ENCODE measurements at regions not wholly inside any gene's neighbourhood (a gene's known extent, or its start where the extent isn't known, plus 50 kb on each side); places are given as distances from the start of the nearest gene placed in this dataset.
A peak's percentile ranks its signal among the peaks of the same experiment; 100 is the strongest.

- Mint-ChIP-seq H3K27me3 (no peaks in the 10 kb centered on the region), H3K9me3 (peaks cover 4% of the 10 kb centered on the region), H3K4me1 (no peaks in the 10 kb centered on the region), H3K4me3 (no peak overlapping the region), H3K27ac (no peak overlapping the region), H3K36me3 (no peaks in the 10 kb centered on the region)
- no peak for DNase-seq
- CTCF ChIA-PET: no interaction called here
Observed at GRCh38 chr2:4604767-4605166, 901.4 kb downstream of the DCDC2C start.

DNA sequence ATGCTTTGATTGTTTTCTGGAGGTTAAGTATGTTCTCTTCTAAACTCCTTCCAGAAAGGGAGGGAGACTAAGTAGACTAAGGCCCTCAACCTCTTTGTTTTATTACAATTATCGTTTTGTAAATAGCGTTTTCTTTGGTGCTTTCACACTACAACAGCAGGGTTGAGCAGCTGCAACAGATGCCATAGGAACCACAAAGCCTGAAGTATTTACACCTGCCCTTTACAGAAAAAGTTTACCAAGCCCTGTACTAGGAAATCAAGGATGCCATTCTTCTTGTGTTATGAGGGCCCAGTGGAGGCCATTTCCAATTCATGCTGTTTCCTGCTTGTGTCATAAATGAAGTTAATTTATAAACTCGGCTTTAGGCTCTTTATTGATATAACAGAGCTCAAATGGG, 914.8 kb downstream of the DCDC2C start:
- H3K36me3 Mint-ChIP-seq: no peaks in the 10 kb centered on the region
- no peak for DNase-seq
- no peaks in the 10 kb centered on the region for H3K27me3 Mint-ChIP-seq
- H3K27ac Mint-ChIP-seq: no peak overlapping the region
- peaks cover 29% of the 10 kb centered on the region for H3K9me3 Mint-ChIP-seq
- H3K4me3 Mint-ChIP-seq: no peak overlapping the region
- CTCF ChIA-PET: no interaction called here
- no peaks in the 10 kb centered on the region for H3K4me1 Mint-ChIP-seq

DNA sequence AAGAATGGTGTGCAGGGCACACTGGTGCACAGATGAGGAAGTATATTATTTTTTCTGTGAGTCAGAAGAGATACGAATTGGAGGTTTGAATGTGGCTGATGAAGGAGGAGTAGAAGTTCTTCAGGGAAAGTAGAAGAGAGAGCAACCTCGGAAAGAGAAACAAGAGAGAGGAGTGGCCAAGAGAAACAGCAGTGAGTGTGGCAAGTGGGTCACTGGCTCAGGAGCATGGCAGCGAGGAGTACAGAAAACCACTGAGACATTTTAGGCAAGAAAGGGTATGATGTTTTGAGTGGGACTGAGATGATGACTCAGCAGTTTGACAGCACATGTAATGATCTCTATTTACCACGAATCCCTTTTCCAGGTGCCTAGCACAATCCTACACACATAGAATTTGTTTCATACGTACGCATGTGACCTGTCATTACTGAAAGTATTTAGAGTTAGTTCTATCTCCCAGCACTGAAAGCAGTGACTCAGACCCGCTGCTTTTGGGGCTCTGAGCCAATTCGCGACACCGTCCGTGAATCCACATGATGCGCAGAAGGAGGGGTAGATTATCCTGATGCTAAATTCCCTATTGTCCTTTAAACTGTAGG, 915.4 kb downstream of the DCDC2C start:
- H3K27ac Mint-ChIP-seq: no peak overlapping the region
- CTCF ChIA-PET: no interaction called here
- H3K4me1 Mint-ChIP-seq: no peaks in the 10 kb centered on the region

DNA sequence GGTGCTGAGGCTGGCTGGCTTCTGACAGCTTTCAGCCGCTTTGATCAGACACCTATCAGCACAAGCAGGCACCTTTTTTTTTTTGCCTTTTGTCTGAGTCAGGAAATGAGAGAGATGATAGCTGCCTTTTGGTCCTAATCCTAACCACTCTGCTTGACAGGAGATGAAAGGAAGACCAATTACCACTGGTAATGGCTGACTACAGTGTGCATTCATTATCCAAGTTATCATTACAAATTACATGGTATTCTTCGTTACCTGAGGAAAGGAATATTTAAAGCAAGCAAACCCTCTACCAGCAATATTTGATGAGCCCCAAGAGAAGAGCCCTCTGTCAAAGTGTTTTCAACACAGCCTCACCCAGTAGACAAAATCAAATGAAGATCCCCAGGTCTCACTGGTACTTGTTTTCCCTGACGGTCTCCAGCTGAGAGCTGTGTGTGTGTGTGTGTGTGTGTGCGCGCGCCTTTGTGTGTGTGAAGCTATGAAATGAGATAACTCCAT, 925.7 kb downstream of the DCDC2C start:
- no peak for DNase-seq
- H3K9me3 Mint-ChIP-seq: peaks cover 23% of the 10 kb centered on the region
- no peak overlapping the region for H3K27ac Mint-ChIP-seq
- CTCF ChIA-PET: no interaction called here
- no peaks in the 10 kb centered on the region for H3K4me1 Mint-ChIP-seq
- no peaks in the 10 kb centered on the region for H3K36me3 Mint-ChIP-seq
- H3K27me3 Mint-ChIP-seq: no peaks in the 10 kb centered on the region
- H3K4me3 Mint-ChIP-seq: no peak overlapping the region

More for the DNA sequence above, 915.4 kb downstream of the DCDC2C start:
- Mint-ChIP-seq H3K36me3 (no peaks in the 10 kb centered on the region), H3K4me3 (no peak overlapping the region), H3K27me3 (no peaks in the 10 kb centered on the region), H3K9me3 (peaks cover 29% of the 10 kb centered on the region)
- no peak for DNase-seq

GRCh38 chr2:4635289-4635688, 931.9 kb downstream of the DCDC2C start:
- CTCF ChIA-PET: no interaction called here
- no peaks in the 10 kb centered on the region for H3K36me3 Mint-ChIP-seq
- H3K9me3 Mint-ChIP-seq: peaks cover 10% of the 10 kb centered on the region
- DNase-seq: no peak
- no peaks in the 10 kb centered on the region for H3K4me1 Mint-ChIP-seq
- no peak overlapping the region for H3K27ac Mint-ChIP-seq
- H3K27me3 Mint-ChIP-seq: no peaks in the 10 kb centered on the region
- H3K4me3 Mint-ChIP-seq: no peak overlapping the region

GRCh38 chr2:4653991-4654390, 950.6 kb downstream of the DCDC2C start:
- DNase-seq: no peak
- Mint-ChIP-seq H3K27me3 (no peaks in the 10 kb centered on the region), H3K36me3 (no peaks in the 10 kb centered on the region), H3K4me3 (no peak overlapping the region), H3K27ac (no peak overlapping the region), H3K4me1 (no peaks in the 10 kb centered on the region), H3K9me3 (peaks cover 12% of the 10 kb centered on the region)
- CTCF ChIA-PET: no interaction called here

DNA sequence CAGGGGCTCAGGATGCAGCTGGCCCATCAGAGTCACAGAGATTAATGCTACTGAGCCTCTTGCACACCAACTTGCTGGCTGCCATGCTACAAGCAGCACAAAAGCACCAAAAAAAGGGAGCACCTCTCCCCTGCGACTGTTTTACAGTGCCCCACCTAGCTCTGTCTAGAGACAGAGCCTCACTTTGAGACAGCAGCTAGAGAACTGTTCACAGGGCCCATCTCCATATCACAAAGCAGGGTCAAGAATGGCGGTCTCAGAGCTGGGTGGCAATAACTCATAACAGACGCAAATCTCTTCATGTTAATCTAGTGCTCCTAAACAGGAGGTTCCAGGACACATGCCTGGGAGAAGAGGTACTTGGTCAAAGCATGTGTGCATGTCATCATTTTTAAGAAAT, 953.0 kb downstream of the DCDC2C start:
- Mint-ChIP-seq H3K36me3 (no peaks in the 10 kb centered on the region), H3K27ac (no peak overlapping the region), H3K9me3 (peaks cover 10% of the 10 kb centered on the region), H3K27me3 (no peaks in the 10 kb centered on the region), H3K4me1 (no peaks in the 10 kb centered on the region), H3K4me3 (no peak overlapping the region)
- DNase-seq: no peak
- CTCF ChIA-PET: no interaction called here

DNA sequence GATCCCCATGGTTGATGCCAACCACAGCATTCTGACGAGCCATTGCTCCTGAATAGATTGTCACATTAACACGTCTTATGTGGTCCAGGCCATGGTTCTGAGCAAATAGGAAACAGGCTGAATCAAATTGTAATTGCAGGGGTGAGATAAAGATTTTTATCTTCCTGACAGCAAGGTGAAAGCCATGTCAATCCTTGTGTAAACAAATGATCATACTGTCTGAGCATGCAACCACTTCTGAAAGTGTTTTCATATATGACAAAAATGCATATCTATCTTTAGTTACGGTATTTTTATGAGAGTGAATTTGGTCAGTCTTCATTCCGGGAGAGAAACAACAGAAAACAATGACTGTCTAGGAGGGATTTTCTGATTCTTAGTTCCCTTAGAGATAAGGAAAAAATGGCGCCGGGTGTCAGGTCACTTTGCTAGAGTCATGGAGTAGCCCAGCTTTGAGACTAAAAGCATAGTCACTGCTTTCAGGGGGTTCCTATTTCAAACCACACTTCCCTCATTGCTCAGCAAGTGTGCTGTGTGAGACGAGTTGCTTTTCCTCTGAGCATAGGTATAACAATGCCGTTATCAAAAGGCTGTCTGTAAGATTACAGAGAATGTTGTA, 958.9 kb downstream of the DCDC2C start:
- Mint-ChIP-seq H3K27me3 (no peaks in the 10 kb centered on the region), H3K9me3 (peaks cover 4% of the 10 kb centered on the region), H3K27ac (no peak overlapping the region), H3K36me3 (no peaks in the 10 kb centered on the region), H3K4me1 (no peaks in the 10 kb centered on the region), H3K4me3 (no peak overlapping the region)
- no peak for DNase-seq
- CTCF ChIA-PET: no interaction called here

DNA sequence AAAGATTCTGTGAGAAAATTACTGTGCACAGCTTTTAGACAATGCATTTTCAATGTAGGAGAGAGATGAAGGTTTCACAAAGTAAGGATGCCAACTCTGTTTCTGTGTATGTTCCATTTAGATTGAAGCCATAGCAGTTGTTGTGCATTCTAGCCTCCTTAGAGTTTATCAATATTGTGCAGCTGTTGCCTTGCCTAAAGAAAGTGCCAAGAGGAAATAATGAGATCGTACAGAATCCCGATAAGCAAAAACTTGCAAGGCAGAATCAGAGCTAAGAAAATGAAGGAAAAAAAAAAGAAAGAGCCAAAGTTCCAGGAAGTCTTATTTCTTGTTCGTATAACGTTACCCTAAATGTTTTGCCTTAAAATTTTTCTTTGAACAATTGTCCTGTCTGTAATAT, 965.0 kb downstream of the DCDC2C start:
- Mint-ChIP-seq H3K9me3 (peaks cover 6% of the 10 kb centered on the region), H3K27me3 (no peaks in the 10 kb centered on the region), H3K4me1 (peaks cover 3% of the 10 kb centered on the region), H3K36me3 (no peaks in the 10 kb centered on the region), H3K27ac (no peak overlapping the region), H3K4me3 (no peak overlapping the region)
- CTCF ChIA-PET: interaction anchor here (1.5 kb wide), 1 partner anchor 27 kb away, joined by 3 read pairs; no protein-coding TSS in a partner anchor
- no peak for DNase-seq

DNA sequence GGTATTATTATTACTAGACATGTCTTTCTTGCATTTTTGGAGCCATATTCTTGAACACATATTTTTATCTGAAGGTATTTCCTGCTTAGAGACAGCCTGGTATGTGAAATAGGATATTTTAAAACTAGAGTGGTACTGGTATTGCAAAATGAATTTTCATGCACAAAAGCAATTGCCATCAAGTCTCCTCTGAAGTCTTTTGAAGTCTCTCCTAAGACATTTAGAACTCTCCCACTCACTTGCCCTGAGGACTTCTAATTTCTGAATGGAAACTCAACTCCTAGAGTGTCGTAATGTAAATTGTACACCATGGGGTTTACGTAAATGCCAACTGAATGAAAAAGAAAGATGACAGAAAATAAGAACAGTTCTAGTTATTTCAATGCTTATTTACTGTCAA, 967.0 kb downstream of the DCDC2C start:
- no peak overlapping the region for H3K27ac Mint-ChIP-seq
- peaks cover 5% of the 10 kb centered on the region for H3K9me3 Mint-ChIP-seq
- no peaks in the 10 kb centered on the region for H3K36me3 Mint-ChIP-seq
- H3K27me3 Mint-ChIP-seq: no peaks in the 10 kb centered on the region
- H3K4me1 Mint-ChIP-seq: peaks cover 3% of the 10 kb centered on the region
- DNase-seq: no peak
- H3K4me3 Mint-ChIP-seq: no peak overlapping the region
- CTCF ChIA-PET: no interaction called here

GRCh38 chr2:4673025-4673489, 969.7 kb downstream of the DCDC2C start:
- CTCF ChIA-PET: no interaction called here
- H3K27ac Mint-ChIP-seq: no peak overlapping the region
- H3K36me3 Mint-ChIP-seq: no peaks in the 10 kb centered on the region

GRCh38 chr2:4674007-4674406, 970.6 kb downstream of the DCDC2C start:
- Mint-ChIP-seq H3K4me1 (peaks cover 3% of the 10 kb centered on the region), H3K27ac (no peak overlapping the region), H3K27me3 (no peaks in the 10 kb centered on the region), H3K9me3 (peaks cover 4% of the 10 kb centered on the region), H3K36me3 (no peaks in the 10 kb centered on the region), H3K4me3 (no peak overlapping the region)
- CTCF ChIA-PET: no interaction called here
- peak; percentile 28 for DNase-seq

More at GRCh38 chr2:4673025-4673489, 969.7 kb downstream of the DCDC2C start:
- peak; percentile 21 for DNase-seq
- peaks cover 3% of the 10 kb centered on the region for H3K4me1 Mint-ChIP-seq
- no peak overlapping the region for H3K4me3 Mint-ChIP-seq
- peaks cover 4% of the 10 kb centered on the region for H3K9me3 Mint-ChIP-seq
- no peaks in the 10 kb centered on the region for H3K27me3 Mint-ChIP-seq

DNA sequence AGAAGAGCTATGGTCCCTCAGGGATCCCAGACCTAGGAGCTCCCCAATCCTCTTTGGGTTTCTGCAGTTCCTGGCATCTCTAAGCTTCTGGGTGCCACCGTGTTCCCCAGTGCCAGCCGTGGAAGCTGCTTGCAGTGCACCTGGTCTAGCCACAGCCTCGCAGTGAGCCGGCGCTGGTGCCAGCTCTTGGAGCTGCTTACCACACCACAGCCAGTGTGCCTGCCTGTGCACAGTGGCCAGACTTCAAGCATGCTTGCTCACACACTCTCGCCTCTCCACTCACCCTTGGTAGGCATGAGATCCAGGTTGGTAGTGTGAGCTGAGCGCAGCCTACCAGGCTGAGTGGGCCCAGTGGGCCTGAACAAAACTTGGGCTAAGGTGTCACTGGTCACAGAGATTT, 971.9 kb downstream of the DCDC2C start:
- no peaks in the 10 kb centered on the region for H3K36me3 Mint-ChIP-seq
- no peak for DNase-seq
- H3K27me3 Mint-ChIP-seq: no peaks in the 10 kb centered on the region
- H3K27ac Mint-ChIP-seq: no peak overlapping the region
- peaks cover 3% of the 10 kb centered on the region for H3K4me1 Mint-ChIP-seq
- CTCF ChIA-PET: no interaction called here
- peaks cover 9% of the 10 kb centered on the region for H3K9me3 Mint-ChIP-seq
- no peak overlapping the region for H3K4me3 Mint-ChIP-seq

GRCh38 chr2:4678927-4679326, 975.6 kb downstream of the DCDC2C start:
- Mint-ChIP-seq H3K4me3 (no peak overlapping the region), H3K27me3 (no peaks in the 10 kb centered on the region), H3K9me3 (peaks cover 10% of the 10 kb centered on the region), H3K4me1 (no peaks in the 10 kb centered on the region), H3K27ac (no peak overlapping the region), H3K36me3 (no peaks in the 10 kb centered on the region)
- no peak for DNase-seq
- CTCF ChIA-PET: no interaction called here

DNA sequence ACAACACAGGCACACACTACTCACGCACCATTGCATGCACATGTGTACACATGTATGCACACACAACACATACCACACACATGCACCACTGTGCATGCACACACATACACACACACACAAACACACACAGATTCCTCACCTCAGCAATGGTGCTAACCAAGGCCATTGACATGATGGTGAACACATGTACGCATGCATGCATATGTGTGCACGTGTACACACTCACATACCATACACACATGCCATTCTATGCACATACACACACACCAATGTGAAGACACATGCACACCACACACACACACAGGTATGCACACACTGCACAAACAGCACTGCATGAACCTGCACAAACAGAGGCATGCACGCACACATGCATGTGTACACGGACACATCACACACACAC, 976.0 kb downstream of the DCDC2C start:
- Mint-ChIP-seq H3K27ac (no peak overlapping the region), H3K36me3 (no peaks in the 10 kb centered on the region), H3K27me3 (no peaks in the 10 kb centered on the region), H3K9me3 (peaks cover 10% of the 10 kb centered on the region), H3K4me1 (no peaks in the 10 kb centered on the region), H3K4me3 (no peak overlapping the region)
- DNase-seq: no peak
- CTCF ChIA-PET: no interaction called here
